Glomerular visceral epithelial cell (primary cell): ENCODE measurements at regions not wholly inside any gene's neighbourhood (a gene's known extent, or its start where the extent isn't known, plus 50 kb on each side); places are given as distances from the start of the nearest gene placed in this dataset.
"Not testable (repeated sequence)": the region's sequence is repeated elsewhere in the genome, so short reads cannot be mapped to it uniquely, and the experiment has no call there.

Source experiments
- DNase-seq: peaks from one replicate; pipeline ENCODE4 v3.0.0-alpha.2; 2016; ENCODE audit errors: extremely low spot score

- DNase-seq = no peak
Measured at GRCh38 chr14:55893705-55894104, 224.5 kb upstream of the PELI2 start.

GRCh38 chr14:55897031-55897430, 221.2 kb upstream of the PELI2 start:
- DNase-seq = no peak

- DNase-seq = no peak
Measured at GRCh38 chr14:55898938-55899337, 219.3 kb upstream of the PELI2 start.

- no peak for DNase-seq
Measured at GRCh38 chr14:55899531-55899930, 218.7 kb upstream of the PELI2 start.

- DNase-seq = no peak
Measured at GRCh38 chr14:55900749-55901148, 217.5 kb upstream of the PELI2 start.

GRCh38 chr14:55901291-55901690, 216.9 kb upstream of the PELI2 start:
- DNase-seq = no peak

- DNase-seq = no peak
Measured at GRCh38 chr14:55902241-55902640, 216.0 kb upstream of the PELI2 start.

- DNase-seq = no peak
Measured at GRCh38 chr14:55904086-55904485, 214.1 kb upstream of the PELI2 start.

- DNase-seq = no peak
Measured at GRCh38 chr14:55908106-55908505, 210.1 kb upstream of the PELI2 start.

- no peak for DNase-seq
Measured at GRCh38 chr14:55909879-55910278, 208.3 kb upstream of the PELI2 start.

- no peak for DNase-seq
Measured at GRCh38 chr14:55910601-55911243, 207.5 kb upstream of the PELI2 start.

GRCh38 chr14:55911776-55912175, 206.4 kb upstream of the PELI2 start:
- peak; percentile 17 for DNase-seq

- DNase-seq = no peak
Measured at GRCh38 chr14:55912344-55912743, 205.9 kb upstream of the PELI2 start.

GRCh38 chr14:55913324-55914025, 204.7 kb upstream of the PELI2 start:
- peak; percentile 49 for DNase-seq

GRCh38 chr14:55914771-55915170, 203.4 kb upstream of the PELI2 start:
- peak; percentile 47 for DNase-seq

- no peak for DNase-seq
Measured at GRCh38 chr14:55915456-55915855, 202.8 kb upstream of the PELI2 start.

GRCh38 chr14:55919800-55920199, 198.4 kb upstream of the PELI2 start:
- DNase-seq = not testable (repeated sequence)

GRCh38 chr14:55921511-55921910, 196.7 kb upstream of the PELI2 start:
- no peak for DNase-seq

- DNase-seq = no peak
Measured at GRCh38 chr14:55926007-55926406, 192.2 kb upstream of the PELI2 start.

- no peak for DNase-seq
Measured at GRCh38 chr14:55927028-55927427, 191.2 kb upstream of the PELI2 start.

GRCh38 chr14:55928276-55928675, 189.9 kb upstream of the PELI2 start:
- no peak for DNase-seq

- no peak for DNase-seq
Measured at GRCh38 chr14:55929136-55929535, 189.1 kb upstream of the PELI2 start.

GRCh38 chr14:55930016-55930784, 188.0 kb upstream of the PELI2 start:
- DNase-seq = no peak
